ENCODE measurements at regions not wholly inside any gene's neighbourhood (a gene's known extent, or its start where the extent isn't known, plus 50 kb on each side); places are given as distances from the start of the nearest gene placed in this dataset.

GRCh38 chr5:6029811-6030271, 348.5 kb downstream of the MED10 start:
- Histone ChIP-seq H3K4me1 (no peaks in the 10 kb centered on the region), H3K9me3 (no peaks in the 10 kb centered on the region), H3K27me3 (no peaks in the 10 kb centered on the region), H3K4me3 (no peak overlapping the region), H3K36me3 (no peaks in the 10 kb centered on the region), H3K27ac (no peak overlapping the region)
- TF ChIP-seq POLR2AphosphoS5 (IDR thresholded peaks at IDR 0.05) (no peak), EP300 (IDR thresholded peaks at IDR 0.05) (no peak), POLR2A (IDR thresholded peaks at IDR 0.05) (no peak)
- TF ChIP-seq, protein P1, sequence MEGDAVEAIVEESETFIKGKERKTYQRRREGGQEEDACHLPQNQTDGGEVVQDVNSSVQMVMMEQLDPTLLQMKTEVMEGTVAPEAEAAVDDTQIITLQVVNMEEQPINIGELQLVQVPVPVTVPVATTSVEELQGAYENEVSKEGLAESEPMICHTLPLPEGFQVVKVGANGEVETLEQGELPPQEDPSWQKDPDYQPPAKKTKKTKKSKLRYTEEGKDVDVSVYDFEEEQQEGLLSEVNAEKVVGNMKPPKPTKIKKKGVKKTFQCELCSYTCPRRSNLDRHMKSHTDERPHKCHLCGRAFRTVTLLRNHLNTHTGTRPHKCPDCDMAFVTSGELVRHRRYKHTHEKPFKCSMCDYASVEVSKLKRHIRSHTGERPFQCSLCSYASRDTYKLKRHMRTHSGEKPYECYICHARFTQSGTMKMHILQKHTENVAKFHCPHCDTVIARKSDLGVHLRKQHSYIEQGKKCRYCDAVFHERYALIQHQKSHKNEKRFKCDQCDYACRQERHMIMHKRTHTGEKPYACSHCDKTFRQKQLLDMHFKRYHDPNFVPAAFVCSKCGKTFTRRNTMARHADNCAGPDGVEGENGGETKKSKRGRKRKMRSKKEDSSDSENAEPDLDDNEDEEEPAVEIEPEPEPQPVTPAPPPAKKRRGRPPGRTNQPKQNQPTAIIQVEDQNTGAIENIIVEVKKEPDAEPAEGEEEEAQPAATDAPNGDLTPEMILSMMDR (IDR thresholded peaks at IDR 0.05) = no peak
- intact Hi-C loops (cut with DNase I) = no loop called here
- WGBS, 2 donors = 67 to 74% methylated on average over 7 of the region's 7 CpGs
- DNase-seq = no peak

GRCh38 chr5:6026766-6027406, 351.5 kb downstream of the MED10 start:
- Histone ChIP-seq H3K27me3 (no peaks in the 10 kb centered on the region), H3K27ac (no peak overlapping the region), H3K4me3 (no peak overlapping the region), H3K36me3 (no peaks in the 10 kb centered on the region), H3K4me1 (no peaks in the 10 kb centered on the region), H3K9me3 (no peaks in the 10 kb centered on the region)
- TF ChIP-seq POLR2AphosphoS5 (IDR thresholded peaks at IDR 0.05) = no peak
- WGBS, 2 donors = 58 to 68% methylated on average over 5 of the region's 5 CpGs
- intact Hi-C loops (cut with DNase I) = no loop called here
- DNase-seq = no peak

DNA sequence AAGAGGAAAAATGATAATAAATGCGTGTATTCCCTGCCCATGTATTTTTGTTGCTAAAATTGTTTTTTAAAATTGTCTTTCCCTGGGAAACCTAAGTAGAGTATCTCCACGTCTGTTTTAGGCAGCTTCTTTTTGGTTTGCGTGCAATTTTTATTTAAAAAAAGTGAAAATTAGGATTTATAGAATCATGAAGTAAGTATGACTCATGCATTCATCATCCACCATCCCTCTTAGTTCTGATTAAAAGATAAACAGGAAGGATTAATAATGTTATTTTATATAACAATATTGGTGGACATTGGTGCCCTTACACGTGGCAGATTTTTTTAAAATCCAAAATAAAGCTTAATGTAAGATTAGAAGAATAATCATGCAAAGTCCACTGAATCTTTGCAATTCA, 358.7 kb downstream of the MED10 start:
- WGBS, 2 donors = 28 to 52% methylated on average over 4 of the region's 4 CpGs
- intact Hi-C loops (cut with DNase I) = no loop called here
- Histone ChIP-seq H3K27me3 (no peaks in the 10 kb centered on the region), H3K4me1 (no peaks in the 10 kb centered on the region), H3K36me3 (no peaks in the 10 kb centered on the region), H3K9me3 (no peaks in the 10 kb centered on the region), H3K4me3 (no peak overlapping the region), H3K27ac (no peak overlapping the region)
- DNase-seq = no peak
- TF ChIP-seq, protein P1 (IDR thresholded peaks at IDR 0.05) = no peak
- TF ChIP-seq POLR2A (IDR thresholded peaks at IDR 0.05) (no peak), POLR2AphosphoS5 (IDR thresholded peaks at IDR 0.05) (no peak), EP300 (IDR thresholded peaks at IDR 0.05) (no peak)

DNA sequence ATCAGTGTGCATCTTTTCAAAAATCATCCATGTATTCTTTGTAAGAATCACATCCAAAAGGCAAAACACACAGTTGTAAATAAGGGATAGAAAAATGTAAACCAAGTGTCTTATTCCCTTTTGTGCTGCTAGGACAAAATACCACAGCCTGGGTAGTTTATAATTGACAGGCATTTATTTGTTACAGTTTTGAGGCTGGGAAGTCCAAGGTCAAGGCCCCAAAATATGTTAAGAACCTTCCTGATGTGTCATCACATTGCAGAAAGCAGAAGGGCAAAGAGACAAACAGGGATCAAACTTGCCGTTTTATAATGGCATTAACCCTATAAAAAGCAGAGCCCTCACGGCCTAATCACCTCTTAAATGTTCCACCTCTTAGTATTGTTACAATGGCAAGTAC, 364.8 kb downstream of the MED10 start:
- WGBS, 2 donors = 30 to 53% methylated on average over 2 of the region's 2 CpGs
- H3K4me3 ChIP-seq = no peak overlapping the region
- intact Hi-C loops (cut with DNase I) = no loop called here
- H3K27ac ChIP-seq = no peak overlapping the region
- H3K9me3 ChIP-seq = no peaks in the 10 kb centered on the region
- no peaks in the 10 kb centered on the region for H3K27me3 ChIP-seq
- no peaks in the 10 kb centered on the region for H3K36me3 ChIP-seq
- DNase-seq = no peak
- no peak for TF ChIP-seq POLR2A (IDR thresholded peaks at IDR 0.05)
- TF ChIP-seq, protein P1 (IDR thresholded peaks at IDR 0.05) = no peak
- TF ChIP-seq EP300 (IDR thresholded peaks at IDR 0.05) = no peak
- TF ChIP-seq POLR2AphosphoS5 (IDR thresholded peaks at IDR 0.05) = no peak
- no peaks in the 10 kb centered on the region for H3K4me1 ChIP-seq

DNA sequence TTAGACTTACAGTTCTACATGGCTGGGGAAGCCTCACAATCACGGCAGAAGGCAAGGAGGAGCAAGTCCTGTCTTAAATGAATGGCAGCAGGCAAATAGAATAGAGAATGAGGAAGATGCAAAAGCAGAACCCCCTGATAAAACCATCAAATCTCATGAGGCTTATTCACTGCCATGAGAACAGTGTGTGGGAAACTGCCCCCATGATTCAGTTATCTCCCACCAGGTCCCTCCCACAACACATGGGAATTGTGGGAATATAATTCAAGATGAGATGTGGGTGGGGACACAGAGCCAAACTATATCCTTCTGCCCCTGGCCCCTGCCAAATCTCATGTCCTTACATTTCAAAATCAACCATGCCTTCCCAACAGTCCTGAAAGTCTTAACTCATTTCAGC, 367.1 kb downstream of the MED10 start:
- intact Hi-C loops (cut with DNase I) = no loop called here
- whole genome bisulfite sequencing, 2 donors = 70 to 77% methylated on average over 1 of the region's 1 CpG

More for the DNA sequence above, 367.1 kb downstream of the MED10 start:
- H3K9me3 ChIP-seq = no peaks in the 10 kb centered on the region
- no peak for TF ChIP-seq EP300 (IDR thresholded peaks at IDR 0.05)
- no peak for TF ChIP-seq POLR2A (IDR thresholded peaks at IDR 0.05)
- TF ChIP-seq, protein P1 (IDR thresholded peaks at IDR 0.05) = no peak
- TF ChIP-seq POLR2AphosphoS5 (IDR thresholded peaks at IDR 0.05) = no peak
- H3K27me3 ChIP-seq = no peaks in the 10 kb centered on the region
- no peak overlapping the region for H3K27ac ChIP-seq
- no peak overlapping the region for H3K4me3 ChIP-seq
- H3K36me3 ChIP-seq = no peaks in the 10 kb centered on the region
- no peak for DNase-seq
- H3K4me1 ChIP-seq = no peaks in the 10 kb centered on the region

Data from sigmoid colon (tissue), 6 donors.